ENCODE measurements at regions not wholly inside any gene's neighbourhood (a gene's known extent, or its start where the extent isn't known, plus 50 kb on each side); places are given as distances from the start of the nearest gene placed in this dataset.

DNA sequence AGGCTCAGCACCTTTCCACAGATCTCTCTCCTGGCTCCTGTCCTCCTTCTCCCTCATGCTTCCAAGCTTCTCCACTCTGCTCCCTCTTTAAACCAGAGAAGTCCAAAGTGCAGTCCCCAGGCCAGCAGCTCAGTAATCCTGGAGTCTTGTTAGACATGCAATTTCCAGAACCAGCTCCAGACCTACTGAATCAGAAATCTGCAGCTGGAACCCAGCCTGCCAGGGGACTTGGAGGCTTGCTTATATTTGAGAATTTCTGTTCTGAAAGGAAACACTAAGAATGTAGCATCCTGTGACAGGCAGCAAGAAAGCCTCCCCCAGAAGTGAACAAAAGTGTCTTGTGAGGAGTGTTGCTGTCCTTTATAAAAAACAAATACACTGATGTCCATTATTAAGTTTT is 438.1 kb downstream of the BCKDHB start:
- TF ChIP-seq TAF1 (IDR thresholded peaks at IDR 0.05; ENCODE audit: low read depth, low read length) (no peak), POLR2A (IDR thresholded peaks at IDR 0.05; ENCODE audit: low read depth, low read length) (no peak)

All from GM12891 (cell line).